Esophagus squamous epithelium (tissue), 4 donors: ENCODE measurements at regions not wholly inside any gene's neighbourhood (a gene's known extent, or its start where the extent isn't known, plus 50 kb on each side); places are given as distances from the start of the nearest gene placed in this dataset.

Experiments
- CTCF ChIP-seq, 6 experiments: fragments of 450-650 bp in 4 of 6; fragments of 200-600 bp in 2 of 6; sonication (generic) in 2 of 6; IDR thresholded peaks; one replicate each; pipeline ENCODE4 v1.5.1; 2016 to 2019; ENCODE audit warnings: antibody characterized with exemption in 6 of 6, mild to moderate bottlenecking in 4 of 6, moderate library complexity in 4 of 6
- POLR2A ChIP-seq, 4 donors: fragments of 450-650 bp; IDR thresholded peaks; one replicate each; pipeline ENCODE4 v1.6.1; 2017; ENCODE audit warnings: antibody characterized with exemption in 4 of 4, mild to moderate bottlenecking in 4 of 4, moderate library complexity in 3 of 4

GRCh38 chr14:61116369-61116768 is 135.3 kb downstream of the SLC38A6 start:
- no peak for TF ChIP-seq POLR2A (IDR thresholded peaks at IDR 0.05)
- no peak for TF ChIP-seq CTCF (IDR thresholded peaks at IDR 0.05)
